ENCODE measurements at regions not wholly inside any gene's neighbourhood (a gene's known extent, or its start where the extent isn't known, plus 50 kb on each side); places are given as distances from the start of the nearest gene placed in this dataset.

DNA sequence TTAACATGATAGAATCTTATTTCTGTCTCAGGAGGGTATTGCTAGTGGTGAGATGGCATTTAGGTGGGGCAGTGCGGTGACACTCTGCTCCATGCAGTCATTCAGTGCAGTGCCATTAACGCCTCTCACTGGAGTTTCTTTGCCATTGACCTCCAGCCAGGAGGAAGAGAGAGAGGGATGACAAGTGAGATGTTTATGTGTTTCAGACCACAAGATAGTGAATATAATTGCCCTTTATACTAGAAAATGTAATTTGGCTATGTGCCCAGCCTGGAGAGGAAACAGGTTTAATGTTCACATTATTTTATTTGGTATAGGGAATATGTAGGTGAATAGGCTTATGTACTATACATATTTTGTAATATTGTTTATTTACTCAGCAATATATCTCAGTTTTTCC is 84.5 kb downstream of the ZIC1 start:
- TF ChIP-seq, protein P1, sequence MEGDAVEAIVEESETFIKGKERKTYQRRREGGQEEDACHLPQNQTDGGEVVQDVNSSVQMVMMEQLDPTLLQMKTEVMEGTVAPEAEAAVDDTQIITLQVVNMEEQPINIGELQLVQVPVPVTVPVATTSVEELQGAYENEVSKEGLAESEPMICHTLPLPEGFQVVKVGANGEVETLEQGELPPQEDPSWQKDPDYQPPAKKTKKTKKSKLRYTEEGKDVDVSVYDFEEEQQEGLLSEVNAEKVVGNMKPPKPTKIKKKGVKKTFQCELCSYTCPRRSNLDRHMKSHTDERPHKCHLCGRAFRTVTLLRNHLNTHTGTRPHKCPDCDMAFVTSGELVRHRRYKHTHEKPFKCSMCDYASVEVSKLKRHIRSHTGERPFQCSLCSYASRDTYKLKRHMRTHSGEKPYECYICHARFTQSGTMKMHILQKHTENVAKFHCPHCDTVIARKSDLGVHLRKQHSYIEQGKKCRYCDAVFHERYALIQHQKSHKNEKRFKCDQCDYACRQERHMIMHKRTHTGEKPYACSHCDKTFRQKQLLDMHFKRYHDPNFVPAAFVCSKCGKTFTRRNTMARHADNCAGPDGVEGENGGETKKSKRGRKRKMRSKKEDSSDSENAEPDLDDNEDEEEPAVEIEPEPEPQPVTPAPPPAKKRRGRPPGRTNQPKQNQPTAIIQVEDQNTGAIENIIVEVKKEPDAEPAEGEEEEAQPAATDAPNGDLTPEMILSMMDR (IDR thresholded peaks at IDR 0.05): no peak
- no peak overlapping the region for H3K9ac ChIP-seq
- no peaks in the 10 kb centered on the region for H3K9me3 ChIP-seq (ENCODE audit: control insufficient read depth, low read length)
- no peak overlapping the region for H3K4me2 ChIP-seq (ENCODE audit: low read length)
- H2AFZ ChIP-seq: no peak overlapping the region
- H3K4me1 ChIP-seq: no peaks in the 10 kb centered on the region
- no peaks in the 10 kb centered on the region for H3K79me2 ChIP-seq
- no peak overlapping the region for H3K27ac ChIP-seq
- H3K27me3 ChIP-seq (ENCODE audit: control insufficient read depth, insufficient read depth, low read length): no peaks in the 10 kb centered on the region
- H3K36me3 ChIP-seq (ENCODE audit: control insufficient read depth, insufficient read depth, low read length): no peaks in the 10 kb centered on the region
- H3K4me3 ChIP-seq (ENCODE audit: low read depth, low read length): no peak overlapping the region

- no peak overlapping the region for H3K4me3 ChIP-seq (ENCODE audit: low read depth, low read length)
- no peaks in the 10 kb centered on the region for H3K27me3 ChIP-seq (ENCODE audit: control insufficient read depth, insufficient read depth, low read length)
- no peak overlapping the region for H3K4me2 ChIP-seq (ENCODE audit: low read length)
- H3K9ac ChIP-seq: no peak overlapping the region
- H3K4me1 ChIP-seq: no peaks in the 10 kb centered on the region
- no peaks in the 10 kb centered on the region for H3K36me3 ChIP-seq (ENCODE audit: control insufficient read depth, insufficient read depth, low read length)
- no peaks in the 10 kb centered on the region for H3K79me2 ChIP-seq
- H3K27ac ChIP-seq: no peak overlapping the region
- TF ChIP-seq, protein P1 (IDR thresholded peaks at IDR 0.05): no peak
- no peak overlapping the region for H2AFZ ChIP-seq
- H3K9me3 ChIP-seq (ENCODE audit: control insufficient read depth, low read length): no peaks in the 10 kb centered on the region
These were observed 88.1 kb downstream of the ZIC1 start for GRCh38 chr3:147497286-147497685.

DNA sequence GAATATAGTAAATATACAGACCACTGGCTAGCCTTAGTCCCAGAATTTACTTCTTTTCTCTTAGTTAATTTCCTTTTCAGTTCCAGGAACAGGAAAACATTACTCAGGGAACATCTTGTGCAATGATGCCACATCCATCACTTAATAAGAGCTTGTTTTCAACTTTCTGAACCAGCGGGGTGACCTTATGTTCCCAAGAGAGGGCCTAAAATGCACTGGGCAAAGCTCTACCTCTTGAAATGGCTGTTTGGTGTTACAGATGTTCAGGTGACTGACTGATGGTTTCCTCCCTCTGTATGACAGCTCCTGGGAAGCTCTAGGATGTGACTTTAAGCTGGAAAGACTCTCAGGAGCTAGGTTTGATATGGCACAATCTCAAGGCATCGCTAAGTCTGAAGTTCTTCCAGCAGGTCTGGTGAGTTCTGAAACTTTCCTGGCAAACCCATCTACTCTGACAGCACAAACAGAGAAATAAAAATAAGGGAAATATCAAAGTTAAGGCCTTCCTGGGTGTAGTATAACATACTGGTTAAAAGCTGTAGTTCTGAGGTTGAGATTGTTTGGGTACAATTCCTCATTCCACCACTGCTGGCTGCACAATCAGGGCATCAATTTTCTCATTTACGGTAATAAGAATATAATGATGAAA is 98.6 kb downstream of the ZIC1 start:
- Histone ChIP-seq H3K4me2 (ENCODE audit: low read length) (no peak overlapping the region), H3K4me3 (ENCODE audit: low read depth, low read length) (no peak overlapping the region), H3K27me3 (ENCODE audit: control insufficient read depth, insufficient read depth, low read length) (no peaks in the 10 kb centered on the region), H3K9ac (no peak overlapping the region), H3K36me3 (ENCODE audit: control insufficient read depth, insufficient read depth, low read length) (no peaks in the 10 kb centered on the region), H3K4me1 (no peaks in the 10 kb centered on the region), H3K27ac (no peak overlapping the region), H3K79me2 (no peaks in the 10 kb centered on the region), H2AFZ (no peak overlapping the region), H3K9me3 (ENCODE audit: control insufficient read depth, low read length) (no peaks in the 10 kb centered on the region)
- TF ChIP-seq, protein P1 (IDR thresholded peaks at IDR 0.05): no peak

GRCh38 chr3:147509448-147509847 is 100.3 kb downstream of the ZIC1 start:
- H3K27me3 ChIP-seq (ENCODE audit: control insufficient read depth, insufficient read depth, low read length): no peaks in the 10 kb centered on the region
- H3K79me2 ChIP-seq: no peaks in the 10 kb centered on the region
- H2AFZ ChIP-seq: no peak overlapping the region
- H3K36me3 ChIP-seq (ENCODE audit: control insufficient read depth, insufficient read depth, low read length): no peaks in the 10 kb centered on the region
- TF ChIP-seq, protein P1 (IDR thresholded peaks at IDR 0.05): no peak
- H3K27ac ChIP-seq: no peak overlapping the region
- H3K4me1 ChIP-seq: no peaks in the 10 kb centered on the region
- H3K9me3 ChIP-seq (ENCODE audit: control insufficient read depth, low read length): no peaks in the 10 kb centered on the region
- no peak overlapping the region for H3K4me3 ChIP-seq (ENCODE audit: low read depth, low read length)
- no peak overlapping the region for H3K9ac ChIP-seq
- no peak overlapping the region for H3K4me2 ChIP-seq (ENCODE audit: low read length)

DNA sequence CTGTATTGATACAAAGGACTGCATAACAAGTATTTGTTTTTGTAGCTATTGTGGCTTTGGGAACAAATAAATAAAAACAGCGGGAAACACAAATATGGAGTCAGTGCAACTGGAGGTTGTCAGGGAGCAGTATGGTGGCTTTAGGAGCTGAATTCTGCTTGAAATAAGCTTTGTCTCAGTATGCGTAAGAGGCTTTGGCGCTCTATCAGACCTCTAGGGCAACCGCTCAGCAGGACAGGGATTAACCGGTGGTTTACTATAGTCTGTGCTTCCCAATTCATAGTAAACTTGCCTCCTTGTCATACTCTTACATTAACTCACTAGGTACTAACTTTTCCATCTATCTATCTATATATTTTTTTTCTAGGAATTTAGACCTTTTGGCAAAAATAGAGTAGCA is 104.6 kb downstream of the ZIC1 start:
- Histone ChIP-seq H3K4me2 (ENCODE audit: low read length) (no peak overlapping the region), H2AFZ (no peak overlapping the region), H3K9ac (no peak overlapping the region), H3K4me1 (no peaks in the 10 kb centered on the region), H3K27me3 (ENCODE audit: control insufficient read depth, insufficient read depth, low read length) (no peaks in the 10 kb centered on the region), H3K79me2 (no peaks in the 10 kb centered on the region), H3K9me3 (ENCODE audit: control insufficient read depth, low read length) (no peaks in the 10 kb centered on the region), H3K27ac (no peak overlapping the region), H3K36me3 (ENCODE audit: control insufficient read depth, insufficient read depth, low read length) (no peaks in the 10 kb centered on the region), H3K4me3 (ENCODE audit: low read depth, low read length) (no peak overlapping the region)
- TF ChIP-seq, protein P1 (IDR thresholded peaks at IDR 0.05): no peak

Measured in parathyroid adenoma (tissue), 2 donors.